Endothelial cell of umbilical vein (primary cell): ENCODE measurements at regions not wholly inside any gene's neighbourhood (a gene's known extent, or its start where the extent isn't known, plus 50 kb on each side); places are given as distances from the start of the nearest gene placed in this dataset.

Experiments
- EZH2 ChIP-seq: IDR thresholded peaks from 2 replicates; pipeline ENCODE4 v1.6.1; 2012; ENCODE audit warnings: borderline replicate concordance, low read depth, mild to moderate bottlenecking, moderate library complexity, low read length, inconsistent platforms; ENCODE audit not compliant: severe bottlenecking
- GATA2 ChIP-seq: IDR thresholded peaks from 2 replicates; pipeline ENCODE4 v1.7.0; 2011; ENCODE audit warnings: low read depth, mild to moderate bottlenecking, moderate library complexity, mixed read lengths, low read length; ENCODE audit not compliant: insufficient read length, insufficient read depth
- MAX ChIP-seq: IDR thresholded peaks from 2 replicates; pipeline ENCODE4 v1.6.1; 2011; ENCODE audit not compliant: insufficient read depth, insufficient read length
- MYC ChIP-seq: IDR thresholded peaks from one replicate; pipeline ENCODE4 v1.6.1; 2011; ENCODE audit warnings: mild to moderate bottlenecking, low read depth, low read length
- POLR2A ChIP-seq: IDR thresholded peaks from 2 replicates; pipeline ENCODE4 v1.6.1; 2012; ENCODE audit warnings: low read depth, mild to moderate bottlenecking, control low read depth, low read length
- POLR2AphosphoS5 ChIP-seq: IDR thresholded peaks from 2 replicates; pipeline ENCODE4 v1.6.1; 2012; ENCODE audit warnings: low read depth, mild to moderate bottlenecking, control low read depth, low read length, moderate library complexity; ENCODE audit not compliant: insufficient read depth
- TF ChIP-seq, protein P1 (sequence below), 2 donors: IDR thresholded peaks; 1 replicate in 1 of 2; 2 replicates in 1 of 2; pipeline ENCODE4 v1.5.1; 2011; ENCODE audit warnings: low read length in 2 of 2, mild to moderate bottlenecking in 2 of 2, moderate library complexity in 2 of 2, control low read depth in 1 of 2, inconsistent platforms in 1 of 2, low read depth in 1 of 2; ENCODE audit not compliant: insufficient read depth in 1 of 2; ENCODE audit errors: extremely low read depth in 1 of 2

DNA sequence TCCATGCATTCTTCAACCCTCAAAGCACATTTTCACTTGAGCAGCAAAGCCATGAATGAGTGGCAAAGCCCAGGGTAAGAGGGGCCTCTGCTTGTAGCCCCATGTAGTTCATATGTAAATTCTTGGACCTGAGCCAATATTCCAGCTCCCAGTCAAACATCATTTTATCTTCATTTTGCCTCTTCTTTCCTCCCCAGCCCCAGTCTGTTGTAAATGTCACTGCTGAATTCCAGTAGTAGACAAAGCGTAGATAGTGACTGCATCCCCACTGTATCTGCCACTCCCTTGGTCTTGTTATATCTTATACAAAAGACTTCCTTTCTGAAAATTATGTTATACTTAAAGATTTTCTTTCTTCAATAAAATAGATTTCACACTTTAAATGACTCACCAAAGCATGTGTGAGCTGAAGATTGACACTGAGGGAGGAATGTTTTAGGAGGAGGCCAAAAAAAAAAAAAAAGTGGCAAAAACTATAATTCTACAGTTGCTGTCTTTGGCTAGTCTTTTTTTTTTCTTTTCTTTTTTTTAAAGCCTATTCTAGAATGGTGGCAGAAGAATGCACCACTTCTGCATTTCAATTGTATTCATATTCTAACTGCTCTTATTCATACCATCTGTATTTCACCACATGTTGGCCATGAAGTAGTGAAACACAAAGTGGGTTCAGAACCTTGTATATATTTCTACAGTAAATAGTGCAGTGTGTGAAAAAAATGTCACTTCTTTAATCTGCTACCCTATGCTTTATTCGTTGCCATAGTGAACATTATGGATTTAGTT lies 306.1 kb downstream of the CPS1 start:
- TF ChIP-seq POLR2A (no peak), GATA2 (no peak), POLR2AphosphoS5 (no peak), EZH2 (no peak), MYC (no peak), MAX (no peak)
- TF ChIP-seq, protein P1, sequence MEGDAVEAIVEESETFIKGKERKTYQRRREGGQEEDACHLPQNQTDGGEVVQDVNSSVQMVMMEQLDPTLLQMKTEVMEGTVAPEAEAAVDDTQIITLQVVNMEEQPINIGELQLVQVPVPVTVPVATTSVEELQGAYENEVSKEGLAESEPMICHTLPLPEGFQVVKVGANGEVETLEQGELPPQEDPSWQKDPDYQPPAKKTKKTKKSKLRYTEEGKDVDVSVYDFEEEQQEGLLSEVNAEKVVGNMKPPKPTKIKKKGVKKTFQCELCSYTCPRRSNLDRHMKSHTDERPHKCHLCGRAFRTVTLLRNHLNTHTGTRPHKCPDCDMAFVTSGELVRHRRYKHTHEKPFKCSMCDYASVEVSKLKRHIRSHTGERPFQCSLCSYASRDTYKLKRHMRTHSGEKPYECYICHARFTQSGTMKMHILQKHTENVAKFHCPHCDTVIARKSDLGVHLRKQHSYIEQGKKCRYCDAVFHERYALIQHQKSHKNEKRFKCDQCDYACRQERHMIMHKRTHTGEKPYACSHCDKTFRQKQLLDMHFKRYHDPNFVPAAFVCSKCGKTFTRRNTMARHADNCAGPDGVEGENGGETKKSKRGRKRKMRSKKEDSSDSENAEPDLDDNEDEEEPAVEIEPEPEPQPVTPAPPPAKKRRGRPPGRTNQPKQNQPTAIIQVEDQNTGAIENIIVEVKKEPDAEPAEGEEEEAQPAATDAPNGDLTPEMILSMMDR (IDR thresholded peaks at IDR 0.05; ENCODE audit: extremely low read depth in 1 of 2, insufficient read depth in 1 of 2, low read depth in 1 of 2, low read length in 2 of 2): no peak
